ENCODE measurements at regions not wholly inside any gene's neighbourhood (a gene's known extent, or its start where the extent isn't known, plus 50 kb on each side); places are given as distances from the start of the nearest gene placed in this dataset.

GRCh38 chr5:3237276-3237868 is 358.3 kb upstream of the IRX1 start:
- Histone ChIP-seq H3K4me3 (replicated peaks in 1 of 4; ENCODE audit: control extremely low read depth in 1 of 4, insufficient read depth in 1 of 4, low read depth in 3 of 4, low read length in 4 of 4) (no peak overlapping the region), H3K27me3 (ENCODE audit: control insufficient read depth, insufficient read depth, low read length) (no peaks in the 10 kb centered on the region), H3K36me3 (ENCODE audit: control insufficient read depth, insufficient read depth, low read length) (no peaks in the 10 kb centered on the region), H4K20me1 (ENCODE audit: control insufficient read depth, extremely low read depth, insufficient read depth, low read length) (no peaks in the 10 kb centered on the region), H3K4me1 (ENCODE audit: control insufficient read depth, extremely low read depth, insufficient read depth, low read length) (no peaks in the 10 kb centered on the region), H3K27ac (ENCODE audit: insufficient read depth, low read length) (no peak overlapping the region), H3K79me2 (ENCODE audit: control insufficient read depth, insufficient read depth, low read length) (no peaks in the 10 kb centered on the region), H3K4me2 (ENCODE audit: extremely low read depth, insufficient read depth, low read length) (no peak overlapping the region), H2AFZ (ENCODE audit: low read length) (no peak overlapping the region), H3K9me3 (ENCODE audit: control insufficient read depth, insufficient read depth, low read depth, low read length) (no peaks in the 10 kb centered on the region), H3K9ac (ENCODE audit: insufficient read depth, low read length) (no peak overlapping the region)
- no peak for TF ChIP-seq EZH2 (IDR thresholded peaks at IDR 0.05; ENCODE audit: low read length, missing control alignments)
- no peak for TF ChIP-seq CTCF (conservative IDR thresholded peaks at IDR 0.05 in 1 of 2, IDR thresholded peaks at IDR 0.05 in 1 of 2; ENCODE audit: low read depth in 1 of 2, low read length in 2 of 2)
- no peak for DNase-seq (ENCODE audit: low read depth in 2 of 2)

- TF ChIP-seq CTCF (conservative IDR thresholded peaks at IDR 0.05 in 1 of 2, IDR thresholded peaks at IDR 0.05 in 1 of 2; ENCODE audit: low read depth in 1 of 2, low read length in 2 of 2) (no peak), EZH2 (IDR thresholded peaks at IDR 0.05; ENCODE audit: low read length, missing control alignments) (no peak)
- H3K36me3 ChIP-seq (ENCODE audit: control insufficient read depth, insufficient read depth, low read length): no peaks in the 10 kb centered on the region
- H3K27me3 ChIP-seq (ENCODE audit: control insufficient read depth, insufficient read depth, low read length): no peaks in the 10 kb centered on the region
- no peaks in the 10 kb centered on the region for H3K4me1 ChIP-seq (ENCODE audit: control insufficient read depth, extremely low read depth, insufficient read depth, low read length)
- H3K9ac ChIP-seq (ENCODE audit: insufficient read depth, low read length): no peak overlapping the region
- H3K79me2 ChIP-seq (ENCODE audit: control insufficient read depth, insufficient read depth, low read length): no peaks in the 10 kb centered on the region
- H3K27ac ChIP-seq (ENCODE audit: insufficient read depth, low read length): no peak overlapping the region
- no peak for DNase-seq (ENCODE audit: low read depth in 2 of 2)
- H3K9me3 ChIP-seq (ENCODE audit: control insufficient read depth, insufficient read depth, low read depth, low read length): no peaks in the 10 kb centered on the region
- no peak overlapping the region for H3K4me2 ChIP-seq (ENCODE audit: extremely low read depth, insufficient read depth, low read length)
- H4K20me1 ChIP-seq (ENCODE audit: control insufficient read depth, extremely low read depth, insufficient read depth, low read length): no peaks in the 10 kb centered on the region
- no peak overlapping the region for H3K4me3 ChIP-seq (replicated peaks in 1 of 4; ENCODE audit: control extremely low read depth in 1 of 4, insufficient read depth in 1 of 4, low read depth in 3 of 4, low read length in 4 of 4)
- no peak overlapping the region for H2AFZ ChIP-seq (ENCODE audit: low read length)
Measured at GRCh38 chr5:3234566-3234965, 361.1 kb upstream of the IRX1 start.

GRCh38 chr5:3230941-3231340 is 364.7 kb upstream of the IRX1 start:
- Histone ChIP-seq H3K9ac (ENCODE audit: insufficient read depth, low read length) (no peak overlapping the region), H3K4me1 (ENCODE audit: control insufficient read depth, extremely low read depth, insufficient read depth, low read length) (no peaks in the 10 kb centered on the region), H3K27ac (ENCODE audit: insufficient read depth, low read length) (no peak overlapping the region), H3K4me3 (replicated peaks in 1 of 4; ENCODE audit: control extremely low read depth in 1 of 4, insufficient read depth in 1 of 4, low read depth in 3 of 4, low read length in 4 of 4) (no peak overlapping the region), H3K79me2 (ENCODE audit: control insufficient read depth, insufficient read depth, low read length) (no peaks in the 10 kb centered on the region), H2AFZ (ENCODE audit: low read length) (no peak overlapping the region), H3K27me3 (ENCODE audit: control insufficient read depth, insufficient read depth, low read length) (no peaks in the 10 kb centered on the region), H3K9me3 (ENCODE audit: control insufficient read depth, insufficient read depth, low read depth, low read length) (no peaks in the 10 kb centered on the region), H3K36me3 (ENCODE audit: control insufficient read depth, insufficient read depth, low read length) (no peaks in the 10 kb centered on the region), H3K4me2 (ENCODE audit: extremely low read depth, insufficient read depth, low read length) (no peak overlapping the region), H4K20me1 (ENCODE audit: control insufficient read depth, extremely low read depth, insufficient read depth, low read length) (no peaks in the 10 kb centered on the region)
- no peak for TF ChIP-seq CTCF (conservative IDR thresholded peaks at IDR 0.05 in 1 of 2, IDR thresholded peaks at IDR 0.05 in 1 of 2; ENCODE audit: low read depth in 1 of 2, low read length in 2 of 2)
- TF ChIP-seq EZH2 (IDR thresholded peaks at IDR 0.05; ENCODE audit: low read length, missing control alignments): no peak
- DNase-seq (ENCODE audit: low read depth in 2 of 2): no peak
